GM12874 (cell line): ENCODE measurements at regions not wholly inside any gene's neighbourhood (a gene's known extent, or its start where the extent isn't known, plus 50 kb on each side); places are given as distances from the start of the nearest gene placed in this dataset.

Source experiments
- TF ChIP-seq, protein P1 (sequence below): IDR thresholded peaks from 2 replicates; pipeline ENCODE4 v1.5.1; 2011; ENCODE audit warnings: low read depth, mild to moderate bottlenecking, control low read depth, low read length, moderate library complexity; ENCODE audit not compliant: insufficient read depth

- TF ChIP-seq, protein P1, sequence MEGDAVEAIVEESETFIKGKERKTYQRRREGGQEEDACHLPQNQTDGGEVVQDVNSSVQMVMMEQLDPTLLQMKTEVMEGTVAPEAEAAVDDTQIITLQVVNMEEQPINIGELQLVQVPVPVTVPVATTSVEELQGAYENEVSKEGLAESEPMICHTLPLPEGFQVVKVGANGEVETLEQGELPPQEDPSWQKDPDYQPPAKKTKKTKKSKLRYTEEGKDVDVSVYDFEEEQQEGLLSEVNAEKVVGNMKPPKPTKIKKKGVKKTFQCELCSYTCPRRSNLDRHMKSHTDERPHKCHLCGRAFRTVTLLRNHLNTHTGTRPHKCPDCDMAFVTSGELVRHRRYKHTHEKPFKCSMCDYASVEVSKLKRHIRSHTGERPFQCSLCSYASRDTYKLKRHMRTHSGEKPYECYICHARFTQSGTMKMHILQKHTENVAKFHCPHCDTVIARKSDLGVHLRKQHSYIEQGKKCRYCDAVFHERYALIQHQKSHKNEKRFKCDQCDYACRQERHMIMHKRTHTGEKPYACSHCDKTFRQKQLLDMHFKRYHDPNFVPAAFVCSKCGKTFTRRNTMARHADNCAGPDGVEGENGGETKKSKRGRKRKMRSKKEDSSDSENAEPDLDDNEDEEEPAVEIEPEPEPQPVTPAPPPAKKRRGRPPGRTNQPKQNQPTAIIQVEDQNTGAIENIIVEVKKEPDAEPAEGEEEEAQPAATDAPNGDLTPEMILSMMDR: no peak
These were observed 284.5 kb upstream of the RTL1 start for GRCh38 chr14:101187816-101188570.

GRCh38 chr14:101188571-101188915 lies 285.0 kb upstream of the RTL1 start:
- TF ChIP-seq, protein P1: no peak

DNA sequence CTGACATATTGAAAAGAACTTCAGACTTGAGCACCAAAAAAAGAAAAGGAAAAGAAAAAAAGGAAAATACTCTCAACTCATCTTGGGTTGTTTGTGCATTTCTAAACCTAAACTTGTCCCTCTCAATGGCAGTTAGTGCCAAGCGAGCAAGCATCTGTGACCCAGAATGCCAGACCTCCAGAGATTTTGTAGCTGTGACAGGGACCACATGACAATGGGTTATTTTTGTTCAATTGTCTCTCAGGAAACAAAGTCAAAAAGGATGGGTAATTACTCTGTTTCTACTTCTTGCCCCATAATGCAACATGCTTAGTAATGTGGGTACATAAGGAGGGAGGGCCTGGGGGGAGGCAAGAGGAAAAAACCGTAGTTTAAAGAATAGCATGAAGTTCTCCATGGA lies 285.7 kb upstream of the RTL1 start:
- TF ChIP-seq, protein P1: no peak

DNA sequence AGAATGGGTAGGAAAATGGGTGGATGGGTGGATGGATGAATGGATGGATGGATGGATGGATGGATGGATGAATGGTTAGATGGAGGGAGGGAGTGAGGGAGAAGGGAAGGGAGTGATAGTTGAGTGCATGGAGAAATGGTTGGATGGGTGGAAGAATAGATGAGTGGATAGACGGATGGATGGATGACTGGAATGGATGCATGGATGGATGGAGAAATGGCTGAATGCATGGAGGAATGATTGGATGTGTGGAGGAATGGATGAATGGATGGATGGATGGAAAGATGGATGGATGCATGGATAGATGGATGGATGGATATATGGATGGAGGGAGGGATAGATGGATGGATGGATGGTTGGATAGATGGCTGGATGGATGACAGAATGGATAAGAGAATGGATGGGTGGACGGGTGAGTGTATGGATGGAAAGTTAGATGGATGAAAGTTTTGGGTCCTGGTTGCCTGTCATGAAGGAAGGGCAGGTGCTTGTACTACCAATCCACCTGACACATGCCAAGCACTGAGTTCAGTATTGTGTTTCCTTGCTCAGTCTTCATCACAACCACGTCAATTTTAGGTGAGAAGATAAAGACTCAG lies 286.5 kb upstream of the RTL1 start:
- TF ChIP-seq, protein P1: no peak

DNA sequence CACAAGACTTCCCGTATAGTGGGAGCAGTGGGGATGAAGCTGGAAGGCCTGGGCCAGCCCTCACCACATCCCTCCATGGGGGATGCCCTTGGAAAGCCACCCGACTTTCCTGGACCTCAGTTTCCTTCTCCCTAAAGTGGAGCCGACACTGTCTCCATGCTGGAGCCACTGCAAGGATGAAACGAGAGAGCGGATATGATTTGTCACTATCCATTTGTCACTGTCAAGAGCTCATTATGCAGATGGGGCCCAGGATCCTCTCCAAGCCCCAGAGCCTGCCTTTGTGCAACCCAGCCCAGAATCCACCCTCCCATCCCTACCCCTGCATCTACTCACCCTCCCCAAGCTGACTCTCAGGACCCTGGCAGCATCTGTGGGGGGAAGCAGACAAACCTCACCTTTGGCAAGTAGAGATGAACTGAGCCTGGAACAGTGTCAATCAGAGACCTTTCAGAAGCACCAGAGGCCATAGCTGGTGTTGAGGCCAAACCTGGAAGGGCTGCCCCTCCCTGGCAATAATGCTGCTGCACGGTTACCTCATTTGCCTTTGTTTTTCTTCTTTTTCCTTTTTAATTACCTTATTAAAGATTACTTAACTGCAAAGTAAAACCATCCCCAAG lies 287.7 kb upstream of the RTL1 start:
- TF ChIP-seq, protein P1: no peak

- TF ChIP-seq, protein P1: no peak
These were observed 288.5 kb upstream of the RTL1 start for GRCh38 chr14:101191721-101192660.

GRCh38 chr14:101192661-101193000 lies 289.1 kb upstream of the RTL1 start:
- TF ChIP-seq, protein P1: no peak
